ENCODE measurements at regions not wholly inside any gene's neighbourhood (a gene's known extent, or its start where the extent isn't known, plus 50 kb on each side); places are given as distances from the start of the nearest gene placed in this dataset.

DNA sequence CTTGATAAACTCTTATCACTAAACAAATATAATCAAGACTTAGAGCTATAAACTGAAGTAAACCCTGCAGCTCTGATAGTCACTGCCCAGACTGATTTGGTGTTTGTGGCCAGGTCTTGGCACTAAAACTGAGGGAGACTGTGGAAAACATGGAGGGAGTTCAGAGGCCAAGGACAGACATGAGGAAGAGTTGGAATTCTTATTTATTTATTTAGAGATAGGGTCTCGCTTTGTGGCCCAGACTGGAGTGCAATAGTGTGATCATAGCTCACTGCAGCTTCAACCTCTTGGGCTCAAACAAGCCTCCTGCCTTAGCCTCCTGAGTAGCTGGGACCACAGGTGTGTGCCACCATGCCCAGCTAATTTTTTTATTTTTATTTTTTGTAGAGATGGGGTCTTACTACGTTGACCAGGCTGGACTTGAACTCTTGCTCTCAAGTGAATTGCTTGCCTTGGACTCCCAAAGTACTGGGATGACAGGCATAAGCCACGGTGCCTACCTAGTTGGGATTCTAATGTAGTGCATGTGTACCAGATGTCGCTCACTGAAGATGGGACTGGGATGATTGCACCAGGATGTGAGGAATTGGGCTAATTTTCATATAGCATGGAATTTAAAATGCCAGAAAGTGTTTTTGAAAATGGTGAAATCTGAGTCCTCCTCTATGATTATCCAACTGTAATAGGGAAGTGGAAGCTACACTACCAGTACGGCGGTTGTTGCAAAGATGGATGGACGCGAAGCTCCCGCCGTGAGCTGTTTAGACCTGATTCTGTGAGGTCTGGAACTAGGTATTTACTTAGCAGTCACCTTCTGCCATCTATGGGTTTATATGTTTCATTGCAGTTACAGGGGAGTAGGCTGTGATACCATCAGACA lies 52.7 kb upstream of the CTLA4 start:
- TF ChIP-seq EZH2phosphoT487 (IDR thresholded peaks at IDR 0.05; ENCODE audit: borderline replicate concordance), result no peak
- TF ChIP-seq, protein P1, sequence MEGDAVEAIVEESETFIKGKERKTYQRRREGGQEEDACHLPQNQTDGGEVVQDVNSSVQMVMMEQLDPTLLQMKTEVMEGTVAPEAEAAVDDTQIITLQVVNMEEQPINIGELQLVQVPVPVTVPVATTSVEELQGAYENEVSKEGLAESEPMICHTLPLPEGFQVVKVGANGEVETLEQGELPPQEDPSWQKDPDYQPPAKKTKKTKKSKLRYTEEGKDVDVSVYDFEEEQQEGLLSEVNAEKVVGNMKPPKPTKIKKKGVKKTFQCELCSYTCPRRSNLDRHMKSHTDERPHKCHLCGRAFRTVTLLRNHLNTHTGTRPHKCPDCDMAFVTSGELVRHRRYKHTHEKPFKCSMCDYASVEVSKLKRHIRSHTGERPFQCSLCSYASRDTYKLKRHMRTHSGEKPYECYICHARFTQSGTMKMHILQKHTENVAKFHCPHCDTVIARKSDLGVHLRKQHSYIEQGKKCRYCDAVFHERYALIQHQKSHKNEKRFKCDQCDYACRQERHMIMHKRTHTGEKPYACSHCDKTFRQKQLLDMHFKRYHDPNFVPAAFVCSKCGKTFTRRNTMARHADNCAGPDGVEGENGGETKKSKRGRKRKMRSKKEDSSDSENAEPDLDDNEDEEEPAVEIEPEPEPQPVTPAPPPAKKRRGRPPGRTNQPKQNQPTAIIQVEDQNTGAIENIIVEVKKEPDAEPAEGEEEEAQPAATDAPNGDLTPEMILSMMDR (conservative IDR thresholded peaks at IDR 0.05; ENCODE audit: low read length), result peak; percentile 81
